ENCODE measurements at regions not wholly inside any gene's neighbourhood (a gene's known extent, or its start where the extent isn't known, plus 50 kb on each side); places are given as distances from the start of the nearest gene placed in this dataset.

DNA sequence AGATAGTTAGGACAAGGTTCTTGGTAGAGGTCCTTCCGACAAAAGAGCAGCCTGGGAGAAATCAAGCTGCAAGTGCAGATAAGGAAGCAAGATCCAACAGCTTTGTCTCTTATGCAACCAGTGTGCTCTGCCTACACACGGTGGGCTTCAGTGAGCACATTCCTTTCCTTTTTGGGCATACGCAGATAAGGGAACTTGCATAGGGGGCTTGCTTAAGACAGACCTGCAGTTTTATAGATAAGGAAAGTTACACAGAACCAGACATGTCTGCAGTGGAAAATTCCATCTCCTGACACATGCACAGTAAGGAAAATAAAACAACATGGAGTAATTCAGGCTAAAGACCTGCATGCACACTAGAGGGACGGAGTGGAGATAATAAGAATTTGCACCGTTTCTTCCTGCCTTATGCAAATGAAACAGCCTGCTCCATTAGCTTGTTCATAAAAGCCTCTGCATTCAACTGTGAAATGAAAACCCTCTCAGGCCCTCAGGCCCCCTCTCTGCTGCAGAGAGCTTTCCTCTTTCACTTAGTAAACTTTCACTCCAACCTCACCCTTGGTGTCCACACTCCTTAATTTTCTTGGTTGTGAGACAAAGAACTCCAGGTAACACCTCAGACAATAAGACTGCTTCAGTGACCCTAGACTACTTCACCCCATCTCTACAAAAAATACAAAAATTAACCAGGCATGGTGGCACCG is 97.5 kb upstream of the MYLIP start:
- TF ChIP-seq EZH2 (IDR thresholded peaks at IDR 0.05; ENCODE audit: insufficient read depth, poor library complexity, severe bottlenecking) = no peak
- no peak for TF ChIP-seq EZH2phosphoT487 (IDR thresholded peaks at IDR 0.05; ENCODE audit: insufficient read depth, low read depth)

Data from GM23248 (cell line).